SU-DHL-6 (cell line): ENCODE measurements at regions not wholly inside any gene's neighbourhood (a gene's known extent, or its start where the extent isn't known, plus 50 kb on each side); places are given as distances from the start of the nearest gene placed in this dataset.

Experiments used
- H2AFZ ChIP-seq: fragments of 200-600 bp; sonication (generic); 2 replicates; pipeline ENCODE4 v1.6.1; 2014; ENCODE audit warnings: low read depth, mild to moderate bottlenecking, moderate library complexity, mixed read lengths, antibody characterized with exemption, low read length; ENCODE audit not compliant: severe bottlenecking
- H3F3A ChIP-seq: fragments of 200-600 bp; shearing (Covaris generic); 2 replicates; pipeline ENCODE4 v1.6.0; 2016; ENCODE audit warnings: antibody characterized with exemption, mild to moderate bottlenecking; ENCODE audit not compliant: insufficient read depth
- H3K27ac ChIP-seq: fragments of 200-600 bp; sonication (generic); 2 replicates; pipeline ENCODE4 v1.5.1; 2016; ENCODE audit warnings: low read depth, mild to moderate bottlenecking, low read length, moderate library complexity, mixed read lengths
- H3K27me3 ChIP-seq: fragments of 200-600 bp; sonication (generic), shearing (Covaris generic); 2 replicates; pipeline ENCODE4 v1.6.0; 2014; ENCODE audit warnings: mild to moderate bottlenecking, low read length
- H3K36me3 ChIP-seq: fragments of 200-600 bp; sonication (generic); 2 replicates; pipeline ENCODE4 v1.6.1; 2014; ENCODE audit warnings: mild to moderate bottlenecking, low read length, mixed read lengths
- H3K4me2 ChIP-seq: fragments of 300-600, 200-600 bp; shearing (Covaris generic), sonication (generic); 2 replicates; pipeline ENCODE4 v1.6.0; 2014; ENCODE audit warnings: low read length, low read depth, mild to moderate bottlenecking; ENCODE audit not compliant: poor library complexity, severe bottlenecking
- H3K4me3 ChIP-seq: fragments of 200-600 bp; sonication (generic); 2 replicates; pipeline ENCODE4 v1.5.1; 2014; ENCODE audit warnings: antibody characterized with exemption, low read length, mild to moderate bottlenecking, mixed read lengths; ENCODE audit not compliant: insufficient read depth, poor library complexity, severe bottlenecking
- H3K79me2 ChIP-seq: fragments of 200-600 bp; sonication (generic); 2 replicates; pipeline ENCODE4 v1.6.1; 2014; ENCODE audit warnings: mild to moderate bottlenecking, low read length, moderate library complexity; ENCODE audit not compliant: insufficient read depth
- H3K9ac ChIP-seq: fragments of 200-600 bp; sonication (generic); 2 replicates; pipeline ENCODE4 v1.7.0; 2014; ENCODE audit warnings: mild to moderate bottlenecking, low read length
- H3K9me2 ChIP-seq: fragments of 200-600 bp; sonication (generic); replicated peaks from 2 replicates; pipeline ENCODE4 v1.6.1; 2014; ENCODE audit warnings: low read length; ENCODE audit not compliant: insufficient read depth
- H3K9me3 ChIP-seq: fragments of 200-600 bp; sonication (generic); 2 replicates; pipeline ENCODE4 v1.6.1; 2014; ENCODE audit warnings: low read length, mixed read lengths; ENCODE audit not compliant: insufficient read depth
- H4K20me1 ChIP-seq: fragments of 200-600 bp; sonication (generic); 2 replicates; pipeline ENCODE4 v1.6.1; 2014; ENCODE audit warnings: low read depth, mild to moderate bottlenecking, antibody characterized with exemption, low read length, moderate library complexity, mixed read lengths
- EZH2phosphoT487 ChIP-seq: fragments of 200-600 bp; sonication (generic), shearing (Covaris generic); conservative IDR thresholded peaks from 2 replicates; pipeline ENCODE4 v1.6.1; 2018; ENCODE audit warnings: mild to moderate bottlenecking, antibody characterized with exemption, low read length, moderate library complexity, mixed read lengths
- TF ChIP-seq, protein P1 (sequence below): fragments of 200-600 bp; sonication (generic); IDR thresholded peaks from one replicate; pipeline ENCODE4 v1.5.1; 2017; ENCODE audit warnings: antibody characterized with exemption, mild to moderate bottlenecking, low read length, moderate library complexity; ENCODE audit not compliant: insufficient read depth, poor library complexity, severe bottlenecking

DNA sequence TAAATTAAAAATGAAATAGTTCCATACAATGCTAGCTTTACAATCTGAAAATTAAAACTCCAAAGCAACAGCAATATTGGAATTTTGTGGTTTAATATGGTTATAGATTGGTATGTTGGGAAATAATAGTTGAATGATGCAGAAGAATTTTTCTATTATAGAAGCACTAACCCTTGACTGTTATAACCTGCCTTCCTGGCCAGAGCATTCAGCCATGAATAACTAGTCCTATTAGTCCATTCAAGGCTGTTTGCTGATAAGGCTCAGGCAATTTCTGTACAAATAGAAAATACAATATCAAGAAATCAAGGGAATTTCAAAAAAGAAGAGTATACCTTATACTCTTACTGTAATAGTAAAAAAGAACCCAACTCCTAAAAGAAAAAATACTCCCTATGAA, 101.6 kb upstream of the SP4 start:
- no peak overlapping the region for H3K4me2 ChIP-seq
- no peaks in the 10 kb centered on the region for H3K36me3 ChIP-seq
- no peaks in the 10 kb centered on the region for H3F3A ChIP-seq
- no peak overlapping the region for H3K9ac ChIP-seq
- H3K9me3 ChIP-seq, result no peaks in the 10 kb centered on the region
- no peak for TF ChIP-seq EZH2phosphoT487
- TF ChIP-seq, protein P1, sequence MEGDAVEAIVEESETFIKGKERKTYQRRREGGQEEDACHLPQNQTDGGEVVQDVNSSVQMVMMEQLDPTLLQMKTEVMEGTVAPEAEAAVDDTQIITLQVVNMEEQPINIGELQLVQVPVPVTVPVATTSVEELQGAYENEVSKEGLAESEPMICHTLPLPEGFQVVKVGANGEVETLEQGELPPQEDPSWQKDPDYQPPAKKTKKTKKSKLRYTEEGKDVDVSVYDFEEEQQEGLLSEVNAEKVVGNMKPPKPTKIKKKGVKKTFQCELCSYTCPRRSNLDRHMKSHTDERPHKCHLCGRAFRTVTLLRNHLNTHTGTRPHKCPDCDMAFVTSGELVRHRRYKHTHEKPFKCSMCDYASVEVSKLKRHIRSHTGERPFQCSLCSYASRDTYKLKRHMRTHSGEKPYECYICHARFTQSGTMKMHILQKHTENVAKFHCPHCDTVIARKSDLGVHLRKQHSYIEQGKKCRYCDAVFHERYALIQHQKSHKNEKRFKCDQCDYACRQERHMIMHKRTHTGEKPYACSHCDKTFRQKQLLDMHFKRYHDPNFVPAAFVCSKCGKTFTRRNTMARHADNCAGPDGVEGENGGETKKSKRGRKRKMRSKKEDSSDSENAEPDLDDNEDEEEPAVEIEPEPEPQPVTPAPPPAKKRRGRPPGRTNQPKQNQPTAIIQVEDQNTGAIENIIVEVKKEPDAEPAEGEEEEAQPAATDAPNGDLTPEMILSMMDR, result no peak
- H3K9me2 ChIP-seq, result no peaks in the 10 kb centered on the region
- H3K79me2 ChIP-seq, result no peaks in the 10 kb centered on the region
- no peak overlapping the region for H3K4me3 ChIP-seq
- no peaks in the 10 kb centered on the region for H3K27me3 ChIP-seq
- H2AFZ ChIP-seq, result no peak overlapping the region
- H3K27ac ChIP-seq, result no peak overlapping the region
- no peaks in the 10 kb centered on the region for H4K20me1 ChIP-seq

DNA sequence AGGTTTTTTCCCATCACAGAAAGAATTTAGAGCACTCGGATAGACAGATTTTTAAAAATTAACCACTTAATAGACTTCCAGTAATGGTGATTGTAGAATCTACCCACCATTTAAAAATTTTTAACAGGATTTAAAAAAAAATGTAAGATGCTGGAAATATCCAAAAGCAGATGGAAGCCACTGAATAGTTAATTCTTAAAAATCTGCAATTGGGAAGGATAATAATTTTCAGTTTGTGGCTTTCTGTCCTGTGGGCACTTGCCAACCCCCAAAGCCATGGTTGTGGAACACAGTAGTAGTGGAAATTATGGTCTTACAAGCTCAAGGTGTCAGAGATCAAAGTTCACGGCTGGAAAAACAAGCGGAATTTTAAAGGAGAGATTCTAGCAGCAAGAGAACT, 101.0 kb upstream of the SP4 start:
- no peak overlapping the region for H3K9ac ChIP-seq
- TF ChIP-seq, protein P1, result no peak
- H3K36me3 ChIP-seq, result no peaks in the 10 kb centered on the region
- H3K4me2 ChIP-seq, result no peak overlapping the region
- no peaks in the 10 kb centered on the region for H3F3A ChIP-seq
- no peaks in the 10 kb centered on the region for H3K9me2 ChIP-seq
- H3K9me3 ChIP-seq, result no peaks in the 10 kb centered on the region
- H3K27ac ChIP-seq, result no peak overlapping the region
- H4K20me1 ChIP-seq, result no peaks in the 10 kb centered on the region
- no peak overlapping the region for H3K4me3 ChIP-seq
- H3K79me2 ChIP-seq, result no peaks in the 10 kb centered on the region
- no peak overlapping the region for H2AFZ ChIP-seq
- no peaks in the 10 kb centered on the region for H3K27me3 ChIP-seq

DNA sequence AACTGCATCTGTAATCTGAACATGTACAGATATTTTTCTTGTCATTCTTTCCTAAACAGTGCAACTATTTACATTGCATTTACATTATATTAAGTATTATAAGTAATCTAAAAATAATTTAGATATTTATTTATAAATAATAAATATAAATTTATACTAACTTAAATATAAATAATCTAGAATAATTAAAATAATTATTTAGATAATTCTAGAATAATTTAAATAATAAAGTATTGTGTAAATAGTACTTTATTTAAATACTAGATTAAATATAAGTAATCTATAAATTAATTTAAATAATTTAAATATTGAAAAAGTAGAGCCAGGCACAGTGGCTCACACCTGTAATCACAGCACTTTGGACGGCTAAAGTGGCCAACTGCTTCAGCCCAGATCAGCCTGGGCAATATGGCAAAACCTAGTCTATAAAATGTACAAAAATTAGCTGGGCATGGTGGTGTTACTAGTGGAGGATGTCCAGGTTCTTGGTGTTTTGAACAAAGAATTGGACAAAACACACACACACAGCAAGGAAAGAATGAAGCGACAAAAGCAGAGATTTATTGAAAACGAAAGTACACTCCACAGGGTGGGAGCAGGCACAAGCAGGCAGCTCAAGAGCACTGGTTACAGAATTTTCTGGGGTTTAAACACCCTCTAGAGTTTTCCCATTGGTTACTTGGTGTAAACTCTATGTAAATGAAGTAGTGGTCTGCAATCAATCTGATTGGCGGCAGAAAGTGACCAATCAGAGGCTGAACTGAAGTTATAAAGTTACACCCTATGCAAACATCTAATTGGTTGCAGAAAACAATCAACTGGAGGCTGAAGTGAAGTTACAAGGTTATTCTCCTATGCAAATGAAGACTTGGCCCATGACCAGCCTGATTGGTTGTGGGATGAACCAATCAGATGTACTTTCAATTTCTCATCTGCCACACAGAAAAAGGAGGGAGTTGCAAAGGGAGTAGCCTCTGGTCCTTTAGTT, 100.2 kb upstream of the SP4 start:
- no peak overlapping the region for H3K27ac ChIP-seq
- H3K9me2 ChIP-seq, result no peaks in the 10 kb centered on the region
- no peaks in the 10 kb centered on the region for H3K79me2 ChIP-seq
- no peak overlapping the region for H3K9ac ChIP-seq
- H3K36me3 ChIP-seq, result no peaks in the 10 kb centered on the region
- H3K9me3 ChIP-seq, result no peaks in the 10 kb centered on the region
- TF ChIP-seq, protein P1, result no peak
- no peak for TF ChIP-seq EZH2phosphoT487
- no peaks in the 10 kb centered on the region for H4K20me1 ChIP-seq
- H3K27me3 ChIP-seq, result no peaks in the 10 kb centered on the region
- H3K4me3 ChIP-seq, result no peak overlapping the region
- no peak overlapping the region for H3K4me2 ChIP-seq
- no peaks in the 10 kb centered on the region for H3F3A ChIP-seq
- no peak overlapping the region for H2AFZ ChIP-seq
